ENCODE measurements at regions not wholly inside any gene's neighbourhood (a gene's known extent, or its start where the extent isn't known, plus 50 kb on each side); places are given as distances from the start of the nearest gene placed in this dataset.

- no peak overlapping the region for H3K4me3 ChIP-seq (ENCODE audit: low read depth, low read length)
Observed at GRCh38 chr2:240296104-240296406, 139.4 kb upstream of the GPC1 start.

DNA sequence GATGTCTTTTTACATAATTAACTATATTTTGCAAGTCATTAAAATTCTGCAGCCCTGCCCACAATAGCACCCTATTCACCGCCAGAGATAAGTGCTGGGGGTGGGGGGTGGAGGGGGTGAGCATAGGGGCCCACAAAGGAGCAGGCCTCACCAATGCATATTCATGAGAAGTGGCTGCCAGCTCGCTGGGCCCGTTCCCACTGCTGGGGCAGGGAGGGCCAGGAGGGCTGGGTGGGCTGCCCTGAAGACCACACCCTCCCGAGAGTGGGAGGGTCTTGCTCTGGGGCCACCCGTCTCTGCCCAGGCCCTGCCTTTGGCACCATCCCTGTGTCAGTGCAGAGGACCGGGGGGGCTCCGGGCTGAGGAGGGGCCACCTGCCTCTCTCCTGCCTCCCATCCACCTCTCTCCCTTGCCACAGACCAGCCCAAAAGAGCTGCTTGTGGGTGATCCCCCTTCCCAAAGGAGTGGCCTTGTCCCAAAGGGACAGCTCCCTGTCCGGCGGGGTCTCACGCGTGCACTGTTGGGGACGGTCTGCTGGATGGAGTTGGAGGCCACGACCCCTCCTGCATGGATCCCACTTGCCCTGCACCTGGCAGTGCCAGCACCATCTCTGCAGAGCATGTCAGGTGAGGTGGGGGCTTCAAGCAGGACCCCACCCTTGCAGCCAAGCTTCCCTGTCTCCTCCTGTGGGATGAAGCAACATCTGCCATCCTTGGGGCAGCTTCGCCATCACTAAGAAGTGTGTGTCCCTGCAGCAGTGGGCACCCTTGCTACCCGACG, 138.8 kb upstream of the GPC1 start:
- no peak overlapping the region for H3K4me3 ChIP-seq (ENCODE audit: low read depth, low read length)

GRCh38 chr2:240297256-240298116, 138.0 kb upstream of the GPC1 start:
- no peak overlapping the region for H3K4me3 ChIP-seq (ENCODE audit: low read depth, low read length)

GRCh38 chr2:240298117-240298790, 137.2 kb upstream of the GPC1 start:
- no peak overlapping the region for H3K4me3 ChIP-seq (ENCODE audit: low read depth, low read length)

DNA sequence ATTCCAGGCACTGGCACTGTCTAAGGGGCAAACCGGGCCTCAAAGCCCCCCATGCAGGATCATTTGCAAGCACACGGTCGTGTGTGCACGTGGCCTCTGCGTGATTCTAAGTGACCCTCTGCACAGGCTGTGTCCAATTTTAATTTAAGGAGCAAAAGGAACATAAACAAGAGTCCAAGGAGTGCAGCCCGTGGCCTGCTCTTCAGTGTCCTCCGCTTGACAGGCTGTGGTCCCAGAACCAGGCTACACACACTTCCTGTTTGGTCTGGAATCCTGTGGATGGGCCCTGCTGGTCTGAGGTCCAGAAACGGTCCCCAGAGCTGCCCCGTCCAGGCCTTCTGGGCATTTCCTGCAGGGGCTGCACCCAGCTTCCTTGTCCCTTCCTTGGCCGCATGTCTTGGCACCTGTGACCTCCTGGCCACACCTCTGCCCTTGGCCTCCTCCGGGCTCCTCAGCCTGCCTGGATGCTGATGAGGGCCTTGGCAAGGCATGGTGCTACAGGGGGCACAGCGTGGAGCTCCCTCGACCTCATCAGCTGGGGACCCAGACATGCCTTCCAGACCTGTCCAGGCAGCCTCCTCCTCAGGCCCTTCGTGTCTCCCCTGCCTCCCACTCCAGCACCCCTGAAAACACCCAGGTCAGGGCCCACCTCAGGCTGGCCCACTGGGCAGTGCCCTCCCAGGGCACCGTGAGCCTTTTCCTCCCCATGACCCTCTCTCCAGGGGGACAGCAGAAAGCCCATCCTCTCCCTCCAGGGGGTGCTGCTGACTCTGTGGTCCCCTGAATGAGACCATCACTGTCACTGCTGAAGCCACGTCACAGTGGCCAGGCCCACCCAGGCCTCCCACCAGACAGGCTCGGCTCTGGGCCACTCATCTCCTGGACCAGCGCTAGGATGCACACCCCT, 136.4 kb upstream of the GPC1 start:
- H3K4me3 ChIP-seq (ENCODE audit: low read depth, low read length) = no peak overlapping the region

DNA sequence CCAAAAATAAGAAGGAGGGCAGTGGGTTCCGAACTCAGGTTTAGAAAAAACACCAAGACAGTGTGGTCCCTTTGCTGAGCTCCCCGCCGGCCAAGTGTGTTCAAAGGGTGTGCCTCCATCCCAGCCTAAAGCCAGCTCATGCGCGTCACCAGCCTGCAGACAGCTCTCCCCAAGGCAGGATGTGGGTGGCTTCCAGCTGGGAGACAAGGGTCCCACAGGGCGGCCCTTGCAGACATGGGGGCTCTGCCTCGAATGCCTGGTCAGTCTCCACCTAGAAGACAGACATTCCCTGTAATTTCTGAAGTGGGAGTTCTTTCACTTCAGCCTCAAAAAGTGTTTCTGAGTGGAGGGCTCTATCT, 135.8 kb upstream of the GPC1 start:
- H3K4me3 ChIP-seq (ENCODE audit: low read depth, low read length) = no peak overlapping the region

DNA sequence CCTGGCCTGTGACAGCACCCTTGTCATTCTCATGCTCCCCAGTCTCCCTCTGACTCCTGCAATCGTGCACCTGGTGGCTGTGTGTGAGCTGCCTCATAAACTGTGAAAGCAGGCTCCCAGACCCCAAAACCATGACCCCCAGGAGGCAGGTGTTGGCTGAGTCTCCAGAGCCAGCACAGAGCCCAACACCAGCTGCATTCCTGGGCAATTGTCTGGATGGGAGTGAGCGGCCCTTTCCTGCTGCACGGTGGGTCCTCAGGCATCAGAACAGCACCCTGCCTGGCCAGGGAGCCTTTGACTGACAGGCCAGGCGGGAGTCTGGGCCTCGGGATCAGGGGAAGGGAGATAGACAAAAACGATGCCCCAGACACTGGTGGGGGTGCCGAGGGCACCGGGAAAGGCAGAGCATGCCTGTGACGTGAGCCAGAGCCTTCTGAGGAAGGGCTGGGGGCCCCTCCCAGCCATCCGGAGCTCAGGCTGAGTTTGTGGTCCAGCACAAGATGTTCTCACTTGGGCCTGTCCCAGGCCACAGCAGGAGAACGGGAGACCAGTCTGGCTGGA, 135.1 kb upstream of the GPC1 start:
- H3K4me3 ChIP-seq (ENCODE audit: low read depth, low read length) = no peak overlapping the region

DNA sequence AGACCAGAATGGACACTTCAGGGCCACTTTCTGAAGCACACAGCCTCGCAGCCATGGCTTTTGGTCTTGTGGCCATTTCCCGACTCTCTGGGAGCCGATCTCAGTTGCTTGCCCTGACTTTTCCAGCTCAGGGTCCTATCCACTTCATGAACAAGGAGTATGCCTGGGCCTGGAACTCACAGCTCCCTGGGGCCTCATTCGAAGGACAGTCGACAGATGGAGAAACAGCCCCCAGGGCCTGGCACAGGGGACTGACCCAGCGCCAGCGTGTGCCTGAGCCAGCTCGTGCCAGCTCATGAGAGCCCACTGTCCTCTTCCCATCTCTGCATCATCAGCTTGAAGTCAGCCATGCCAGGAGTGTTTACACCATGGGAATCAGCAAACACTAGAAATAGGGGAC, 134.6 kb upstream of the GPC1 start:
- H3K4me3 ChIP-seq (ENCODE audit: low read depth, low read length) = no peak overlapping the region

GRCh38 chr2:240301256-240301795, 134.1 kb upstream of the GPC1 start:
- no peak overlapping the region for H3K4me3 ChIP-seq (ENCODE audit: low read depth, low read length)

- no peak overlapping the region for H3K4me3 ChIP-seq (ENCODE audit: low read depth, low read length)
Observed at GRCh38 chr2:240302041-240302440, 133.4 kb upstream of the GPC1 start.

DNA sequence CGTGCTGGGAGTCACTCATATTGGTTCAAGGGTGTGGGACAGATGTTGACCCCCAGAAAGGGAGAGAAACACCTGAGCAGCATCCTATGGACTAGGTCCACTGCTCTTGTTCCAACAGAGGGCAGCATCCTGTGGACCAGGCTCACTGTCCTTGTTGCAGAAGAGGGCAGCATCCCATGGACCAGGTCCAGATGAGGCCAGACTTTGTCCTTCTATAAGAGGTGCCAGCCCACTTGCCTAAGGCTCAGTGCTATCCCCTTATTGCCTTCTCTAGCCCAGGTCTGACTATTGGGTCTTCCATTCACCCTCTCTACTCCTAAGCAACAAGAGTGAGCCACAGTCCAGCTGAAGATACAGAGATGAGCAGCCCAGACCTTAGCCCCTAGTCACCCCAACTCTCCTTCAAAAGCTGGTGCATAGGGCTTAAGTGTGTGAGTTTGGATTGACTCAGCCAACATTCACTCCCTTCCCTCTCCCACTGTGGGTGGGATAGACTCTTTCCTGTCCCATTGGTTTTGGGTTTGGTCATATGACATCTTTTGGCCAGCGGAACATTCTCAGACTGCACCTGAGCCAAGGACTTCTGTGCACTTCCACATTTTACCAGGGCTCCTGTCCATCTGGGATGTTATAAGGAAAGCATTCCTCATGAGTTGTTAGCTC, 132.4 kb upstream of the GPC1 start:
- H3K4me3 ChIP-seq (ENCODE audit: low read depth, low read length) = no peak overlapping the region

- H3K4me3 ChIP-seq (ENCODE audit: low read depth, low read length) = no peak overlapping the region
Observed at GRCh38 chr2:240303896-240304745, 131.3 kb upstream of the GPC1 start.

DNA sequence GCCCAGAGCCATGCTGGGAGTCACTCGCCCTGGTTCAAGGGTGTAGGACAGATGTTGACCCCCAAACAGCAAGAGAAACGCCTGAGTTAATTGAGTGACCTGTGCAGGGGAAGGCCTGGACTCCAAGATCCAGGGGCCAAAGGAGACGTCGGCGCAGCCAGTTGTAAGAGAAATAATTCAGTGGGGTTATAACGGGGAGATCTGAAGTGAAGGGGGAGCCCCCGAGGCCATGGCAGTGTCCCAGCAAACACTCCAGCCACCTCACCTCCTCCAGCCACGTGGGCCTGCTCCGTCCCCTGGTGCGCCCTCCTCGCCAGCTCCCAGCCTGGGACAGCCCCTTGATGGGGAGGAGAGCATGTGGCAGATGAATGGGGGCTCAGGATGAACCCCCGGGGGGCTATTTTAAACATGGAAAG, 130.7 kb upstream of the GPC1 start:
- no peak overlapping the region for H3K4me3 ChIP-seq (ENCODE audit: low read depth, low read length)

GRCh38 chr2:240305369-240305962, 130.0 kb upstream of the GPC1 start:
- no peak overlapping the region for H3K4me3 ChIP-seq (ENCODE audit: low read depth, low read length)

DNA sequence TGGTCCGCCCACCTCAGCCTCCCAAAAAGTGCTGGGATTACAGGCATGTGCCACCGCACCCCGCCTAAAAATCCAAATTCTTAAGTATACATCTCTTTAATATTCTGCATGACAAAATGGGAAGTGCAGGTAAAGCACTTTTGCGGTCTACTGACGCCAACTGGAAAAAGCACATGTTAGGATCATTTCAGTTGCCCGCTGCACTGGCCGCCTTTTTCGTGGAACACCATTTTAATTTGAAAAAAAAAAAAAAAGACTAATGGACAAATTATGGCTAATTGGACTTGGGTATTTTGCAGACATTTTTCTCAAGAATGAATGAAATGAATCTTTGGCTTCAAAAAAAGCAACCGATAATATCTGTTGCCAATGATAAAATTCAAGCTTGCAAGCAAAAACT, 129.3 kb upstream of the GPC1 start:
- H3K4me3 ChIP-seq (ENCODE audit: low read depth, low read length) = no peak overlapping the region

DNA sequence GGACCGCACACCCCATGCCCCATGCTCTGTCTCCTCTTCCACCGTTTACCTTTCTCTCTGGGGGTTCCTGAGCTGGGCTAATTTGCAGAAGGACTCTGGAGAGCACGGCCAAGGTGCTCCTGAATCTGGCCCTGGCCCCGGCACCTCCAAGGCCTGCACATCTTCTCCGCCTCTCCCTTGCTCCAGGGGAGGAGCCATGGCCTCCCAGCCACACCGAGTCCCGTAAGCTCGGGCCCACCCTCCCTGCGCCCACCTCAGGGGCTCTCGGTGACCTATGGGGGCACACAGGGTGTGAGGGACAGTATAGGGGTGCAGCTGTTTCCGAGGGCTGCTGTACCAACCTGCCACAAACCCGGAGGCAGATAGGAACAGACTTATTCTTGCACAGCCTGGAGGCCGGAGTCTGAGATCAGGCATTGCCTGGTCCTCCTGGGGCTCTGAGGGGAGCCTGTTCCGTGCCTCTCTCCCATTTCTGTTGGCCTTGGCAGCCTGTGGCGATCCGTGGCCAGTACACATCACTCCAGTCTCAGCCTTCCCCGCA, 127.3 kb upstream of the GPC1 start:
- H3K4me3 ChIP-seq (ENCODE audit: low read depth, low read length) = no peak overlapping the region

- H3K4me3 ChIP-seq (ENCODE audit: low read depth, low read length) = no peak overlapping the region
Observed at GRCh38 chr2:240309214-240309613, 126.2 kb upstream of the GPC1 start.

- H3K4me3 ChIP-seq (ENCODE audit: low read depth, low read length) = no peak overlapping the region
Observed at GRCh38 chr2:240310201-240310600, 125.3 kb upstream of the GPC1 start.

Measured in iPS-11a (cell line).